DOHH2 (cell line): ENCODE measurements at regions not wholly inside any gene's neighbourhood (a gene's known extent, or its start where the extent isn't known, plus 50 kb on each side); places are given as distances from the start of the nearest gene placed in this dataset.

Source experiments
- H3F3A ChIP-seq: fragments of 200-600 bp; sonication (generic), shearing (Covaris generic); 2 replicates; pipeline ENCODE4 v1.6.0; 2016; ENCODE audit warnings: antibody characterized with exemption, mild to moderate bottlenecking; ENCODE audit not compliant: control insufficient read depth, insufficient read depth
- H3K27ac ChIP-seq: fragments of 200-600 bp; sonication (generic); 2 replicates; pipeline ENCODE4 v1.5.1; 2014; ENCODE audit warnings: low read depth, mild to moderate bottlenecking, low read length, moderate library complexity
- H3K27me3 ChIP-seq: fragments of 200-600 bp; sonication (generic); 2 replicates; pipeline ENCODE4 v1.6.1; 2014; ENCODE audit warnings: mild to moderate bottlenecking, low read length, mixed read lengths; ENCODE audit not compliant: control insufficient read depth
- H3K36me3 ChIP-seq: fragments of 200-600 bp; sonication (generic); 2 replicates; pipeline ENCODE4 v1.6.1; 2014; ENCODE audit warnings: mild to moderate bottlenecking, low read length, moderate library complexity, mixed read lengths; ENCODE audit not compliant: control insufficient read depth
- H3K4me1 ChIP-seq: fragments of 200-600 bp; sonication (generic); 2 replicates; pipeline ENCODE4 v1.6.1; 2014; ENCODE audit warnings: mild to moderate bottlenecking, low read length, mixed read lengths; ENCODE audit not compliant: control insufficient read depth
- H3K4me2 ChIP-seq: fragments of 200-600 bp; sonication (generic); 2 replicates; pipeline ENCODE4 v1.6.0; 2014; ENCODE audit warnings: mild to moderate bottlenecking, low read length, moderate library complexity
- H3K4me3 ChIP-seq: fragments of 200-600 bp; sonication (generic); 2 replicates; pipeline ENCODE4 v1.5.1; 2014; ENCODE audit warnings: mild to moderate bottlenecking, low read length, mixed read lengths
- H3K79me2 ChIP-seq: fragments of 200-600 bp; sonication (generic); 2 replicates; pipeline ENCODE4 v1.6.1; 2014; ENCODE audit warnings: mild to moderate bottlenecking, low read length, mixed read lengths; ENCODE audit not compliant: control insufficient read depth
- H3K9me2 ChIP-seq: fragments of 200-600 bp; sonication (generic); replicated peaks from 2 replicates; pipeline ENCODE4 v1.6.1; 2014; ENCODE audit warnings: mild to moderate bottlenecking, low read length, mixed read lengths; ENCODE audit not compliant: control insufficient read depth
- H3K9me3 ChIP-seq: fragments of 200-600 bp; sonication (generic); 2 replicates; pipeline ENCODE4 v1.6.1; 2014; ENCODE audit warnings: antibody characterized with exemption, low read length, mixed read lengths; ENCODE audit not compliant: control insufficient read depth, insufficient read depth
- H4K20me1 ChIP-seq: fragments of 200-600 bp; sonication (generic); 2 replicates; pipeline ENCODE4 v1.6.0; 2014; ENCODE audit warnings: low read depth, mild to moderate bottlenecking, antibody characterized with exemption, low read length, moderate library complexity; ENCODE audit not compliant: control insufficient read depth, insufficient read depth
- CTCF ChIP-seq: fragments of 200-600 bp; sonication (generic); IDR thresholded peaks from one replicate; pipeline ENCODE4 v1.5.1; 2014; ENCODE audit warnings: antibody characterized with exemption, mild to moderate bottlenecking, low read depth, low read length; ENCODE audit not compliant: poor library complexity, severe bottlenecking
- EZH2phosphoT487 ChIP-seq: fragments of 200-600 bp; sonication (generic); IDR thresholded peaks from 2 replicates; pipeline ENCODE4 v1.6.1; 2017; ENCODE audit warnings: borderline replicate concordance, mild to moderate bottlenecking, antibody characterized with exemption, low read length, moderate library complexity, mixed read lengths

- no peak overlapping the region for H3K4me2 ChIP-seq
- no peak overlapping the region for H3K4me3 ChIP-seq
- no peaks in the 10 kb centered on the region for H3F3A ChIP-seq
- H3K27me3 ChIP-seq: peaks cover 7% of the 10 kb centered on the region; the same call in 1 of the 2 replicates
- H4K20me1 ChIP-seq: no peaks in the 10 kb centered on the region
- no peaks in the 10 kb centered on the region for H3K9me2 ChIP-seq
- no peak overlapping the region for H3K27ac ChIP-seq
- TF ChIP-seq EZH2phosphoT487 (no peak), CTCF (no peak)
- no peaks in the 10 kb centered on the region for H3K79me2 ChIP-seq
- H3K4me1 ChIP-seq: no peaks in the 10 kb centered on the region
- H3K36me3 ChIP-seq: no peaks in the 10 kb centered on the region
- no peaks in the 10 kb centered on the region for H3K9me3 ChIP-seq
Measured at GRCh38 chr10:58919927-58920654, 256.4 kb upstream of the PHYHIPL start.

DNA sequence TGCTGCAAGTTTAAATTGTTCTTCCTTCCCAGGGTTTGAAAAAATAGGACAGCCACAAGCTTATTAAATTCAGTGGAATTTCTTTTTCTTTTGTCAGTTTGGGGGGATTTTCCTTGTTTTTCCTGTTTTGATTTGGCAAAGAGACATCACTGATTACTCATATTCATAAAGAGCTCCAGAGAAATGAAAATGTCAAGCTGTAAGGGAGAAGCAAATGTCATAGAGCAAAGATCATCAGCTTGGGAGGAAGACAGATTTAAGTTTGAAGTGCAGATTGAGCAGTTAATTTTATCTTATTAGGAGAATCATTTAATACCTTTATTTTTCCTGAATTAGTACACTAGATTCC, 255.8 kb upstream of the PHYHIPL start:
- H3K4me2 ChIP-seq: no peak overlapping the region
- peaks cover 7% of the 10 kb centered on the region; the same call in 1 of the 2 replicates for H3K27me3 ChIP-seq
- no peaks in the 10 kb centered on the region for H3K36me3 ChIP-seq
- H3K4me3 ChIP-seq: no peak overlapping the region
- no peak overlapping the region for H3K27ac ChIP-seq
- TF ChIP-seq EZH2phosphoT487 (no peak), CTCF (no peak)
- no peaks in the 10 kb centered on the region for H3F3A ChIP-seq
- H3K4me1 ChIP-seq: no peaks in the 10 kb centered on the region
- H4K20me1 ChIP-seq: no peaks in the 10 kb centered on the region
- H3K9me3 ChIP-seq: no peaks in the 10 kb centered on the region
- H3K79me2 ChIP-seq: no peaks in the 10 kb centered on the region
- no peaks in the 10 kb centered on the region for H3K9me2 ChIP-seq

DNA sequence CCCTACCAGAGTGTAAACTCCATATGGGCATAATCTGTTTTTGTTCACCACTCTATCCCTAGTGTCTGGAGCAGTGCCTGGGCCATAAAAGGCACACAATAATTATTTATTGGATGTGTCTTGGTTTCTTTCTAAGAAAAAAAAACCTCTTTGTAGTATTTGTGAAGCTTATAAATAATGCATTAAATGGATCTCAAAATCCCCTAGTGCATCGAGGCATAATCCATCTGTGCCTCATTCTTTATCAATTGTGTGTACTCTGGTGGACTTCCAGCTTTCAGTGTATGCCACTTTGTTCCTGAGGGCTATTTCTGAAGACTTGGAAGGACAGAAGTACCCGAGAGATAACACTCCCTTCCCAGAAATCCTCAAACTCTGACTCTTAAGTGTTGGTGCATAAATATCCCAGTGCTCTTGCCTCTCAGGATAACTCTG, 255.0 kb upstream of the PHYHIPL start:
- peaks cover 7% of the 10 kb centered on the region; the same call in 1 of the 2 replicates for H3K27me3 ChIP-seq
- H3K4me1 ChIP-seq: no peaks in the 10 kb centered on the region
- no peak overlapping the region for H3K4me2 ChIP-seq
- H3K4me3 ChIP-seq: no peak overlapping the region
- no peaks in the 10 kb centered on the region for H3K9me2 ChIP-seq
- H3K79me2 ChIP-seq: no peaks in the 10 kb centered on the region
- TF ChIP-seq EZH2phosphoT487: no peak
- H3K9me3 ChIP-seq: no peaks in the 10 kb centered on the region
- no peaks in the 10 kb centered on the region for H3F3A ChIP-seq
- H4K20me1 ChIP-seq: no peaks in the 10 kb centered on the region
- H3K27ac ChIP-seq: no peak overlapping the region
- H3K36me3 ChIP-seq: no peaks in the 10 kb centered on the region

DNA sequence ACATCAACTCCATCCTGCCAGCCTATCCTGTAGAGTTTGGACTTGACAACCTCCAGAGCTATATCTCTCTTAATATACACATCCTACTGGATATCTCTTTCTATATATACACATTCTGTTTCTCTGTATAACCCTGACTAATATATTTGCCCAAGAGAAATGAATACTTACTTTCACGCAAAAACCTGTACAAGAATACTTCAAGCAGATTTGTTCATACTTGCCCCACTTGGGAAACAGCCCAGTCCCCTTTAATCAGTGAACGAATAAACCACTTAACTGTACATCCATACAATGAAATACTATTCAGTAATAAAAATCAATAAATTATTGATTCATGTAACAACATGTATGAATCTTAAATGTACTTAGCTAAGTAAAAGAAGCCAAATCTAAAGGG, 251.1 kb upstream of the PHYHIPL start:
- no peak overlapping the region for H3K27ac ChIP-seq
- H3K79me2 ChIP-seq: no peaks in the 10 kb centered on the region
- no peaks in the 10 kb centered on the region for H3K9me3 ChIP-seq
- H3K4me3 ChIP-seq: no peak overlapping the region
- no peak overlapping the region for H3K4me2 ChIP-seq
- TF ChIP-seq EZH2phosphoT487: no peak
- TF ChIP-seq CTCF: no peak
- no peaks in the 10 kb centered on the region for H3K4me1 ChIP-seq
- H3K36me3 ChIP-seq: no peaks in the 10 kb centered on the region
- H3F3A ChIP-seq: no peaks in the 10 kb centered on the region
- H3K27me3 ChIP-seq: peaks cover 7% of the 10 kb centered on the region; the same call in 1 of the 2 replicates
- no peaks in the 10 kb centered on the region for H3K9me2 ChIP-seq
- H4K20me1 ChIP-seq: no peaks in the 10 kb centered on the region
